Left ventricle myocardium inferior (tissue), 1 donor: ENCODE measurements at regions not wholly inside any gene's neighbourhood (a gene's known extent, or its start where the extent isn't known, plus 50 kb on each side); places are given as distances from the start of the nearest gene placed in this dataset.

Source experiments
- DNase-seq: peaks from one replicate; pipeline ENCODE4 v3.0.0-alpha.2; 2020
- H3K27ac ChIP-seq: fragments of 200-600 bp; replicated peaks from 2 replicates; pipeline ENCODE4 v1.8.0; 2021
- H3K27me3 ChIP-seq: fragments of 200-600 bp; 2 replicates; pipeline ENCODE4 v1.8.0; 2021; ENCODE audit warnings: low read depth
- H3K36me3 ChIP-seq: fragments of 200-600 bp; 2 replicates; pipeline ENCODE4 v1.8.0; 2021
- H3K4me1 ChIP-seq: fragments of 200-600 bp; 2 replicates; pipeline ENCODE4 v1.8.0; 2021
- H3K4me3 ChIP-seq: fragments of 200-600 bp; 2 replicates; pipeline ENCODE4 v1.8.0; 2021; ENCODE audit warnings: mild to moderate bottlenecking, moderate library complexity
- H3K9me3 ChIP-seq: fragments of 200-600 bp; replicated peaks from 2 replicates; pipeline ENCODE4 v1.8.0; 2021
- intact Hi-C: fragments of 100-400 bp; cut with micrococcal nuclease; formaldehyde crosslinking; loops from one replicate; pipeline ENCODE4 v1.11.0; 2022
- TF ChIP-seq, protein P1 (sequence below): fragments of 200-600 bp; IDR thresholded peaks from 2 replicates; pipeline ENCODE4 v1.8.0; 2021; ENCODE audit warnings: antibody characterized with exemption, mild to moderate bottlenecking, borderline replicate concordance
- donor health status: DM: no; HTN: yes; CAD: no; lungs with severe emphysema.

GRCh38 chr13:50116430-50116973 is 101.3 kb downstream of the KCNRG start:
- TF ChIP-seq, protein P1, sequence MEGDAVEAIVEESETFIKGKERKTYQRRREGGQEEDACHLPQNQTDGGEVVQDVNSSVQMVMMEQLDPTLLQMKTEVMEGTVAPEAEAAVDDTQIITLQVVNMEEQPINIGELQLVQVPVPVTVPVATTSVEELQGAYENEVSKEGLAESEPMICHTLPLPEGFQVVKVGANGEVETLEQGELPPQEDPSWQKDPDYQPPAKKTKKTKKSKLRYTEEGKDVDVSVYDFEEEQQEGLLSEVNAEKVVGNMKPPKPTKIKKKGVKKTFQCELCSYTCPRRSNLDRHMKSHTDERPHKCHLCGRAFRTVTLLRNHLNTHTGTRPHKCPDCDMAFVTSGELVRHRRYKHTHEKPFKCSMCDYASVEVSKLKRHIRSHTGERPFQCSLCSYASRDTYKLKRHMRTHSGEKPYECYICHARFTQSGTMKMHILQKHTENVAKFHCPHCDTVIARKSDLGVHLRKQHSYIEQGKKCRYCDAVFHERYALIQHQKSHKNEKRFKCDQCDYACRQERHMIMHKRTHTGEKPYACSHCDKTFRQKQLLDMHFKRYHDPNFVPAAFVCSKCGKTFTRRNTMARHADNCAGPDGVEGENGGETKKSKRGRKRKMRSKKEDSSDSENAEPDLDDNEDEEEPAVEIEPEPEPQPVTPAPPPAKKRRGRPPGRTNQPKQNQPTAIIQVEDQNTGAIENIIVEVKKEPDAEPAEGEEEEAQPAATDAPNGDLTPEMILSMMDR = no peak
- H3K9me3 ChIP-seq = no peaks in the 10 kb centered on the region
- peak overlapping the region; percentile 39 for H3K27ac ChIP-seq
- H3K4me1 ChIP-seq = peaks cover 61% of the 10 kb centered on the region
- no peaks in the 10 kb centered on the region for H3K27me3 ChIP-seq
- intact Hi-C loops = no loop called here
- peak overlapping the region; percentile 31 for H3K4me3 ChIP-seq
- no peaks in the 10 kb centered on the region for H3K36me3 ChIP-seq
- no peak for DNase-seq

DNA sequence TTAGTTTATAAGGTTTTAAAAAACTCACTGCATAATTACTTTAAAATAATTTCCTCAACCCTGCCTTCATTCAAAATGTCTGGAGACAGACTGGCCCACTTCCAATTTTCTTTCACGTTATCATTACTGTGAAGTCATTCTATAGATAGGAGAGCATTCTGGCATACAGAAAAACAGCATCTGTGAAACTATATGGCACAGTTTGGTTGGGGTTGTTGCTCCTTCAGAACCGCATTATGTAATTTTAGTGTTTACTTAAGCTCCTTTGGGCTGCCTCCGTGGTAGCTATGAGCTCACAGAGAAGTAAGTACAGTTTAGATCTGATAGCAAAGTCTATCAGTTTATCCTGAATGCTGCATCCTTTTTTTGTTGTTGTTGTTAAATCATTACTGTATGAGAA is 104.3 kb downstream of the KCNRG start:
- TF ChIP-seq, protein P1 = no peak
- H3K27me3 ChIP-seq = no peaks in the 10 kb centered on the region
- no peaks in the 10 kb centered on the region for H3K9me3 ChIP-seq
- no peak for DNase-seq
- H3K27ac ChIP-seq = no peak overlapping the region
- H3K36me3 ChIP-seq = no peaks in the 10 kb centered on the region
- H3K4me1 ChIP-seq = peaks cover 70% of the 10 kb centered on the region
- intact Hi-C loops = no loop called here
- H3K4me3 ChIP-seq = no peak overlapping the region

- Histone ChIP-seq H3K4me1 (peaks cover 76% of the 10 kb centered on the region), H3K36me3 (no peaks in the 10 kb centered on the region), H3K9me3 (no peaks in the 10 kb centered on the region), H3K27ac (peak overlapping the region; percentile 100), H3K4me3 (peak overlapping the region; percentile 100), H3K27me3 (no peaks in the 10 kb centered on the region)
- intact Hi-C loops = no loop called here
- TF ChIP-seq, protein P1 = no peak
- no peak for DNase-seq
Observed at GRCh38 chr13:50122455-50122854, 107.2 kb downstream of the KCNRG start.

GRCh38 chr13:50123002-50123401 is 107.8 kb downstream of the KCNRG start:
- TF ChIP-seq, protein P1 = no peak
- DNase-seq = no peak
- Histone ChIP-seq H3K4me1 (peaks cover 76% of the 10 kb centered on the region), H3K36me3 (no peaks in the 10 kb centered on the region), H3K27ac (peak overlapping the region; percentile 100), H3K4me3 (peak overlapping the region; percentile 100), H3K27me3 (no peaks in the 10 kb centered on the region), H3K9me3 (no peaks in the 10 kb centered on the region)
- intact Hi-C loops = no loop called here

- TF ChIP-seq, protein P1 = no peak
- H3K4me1 ChIP-seq = peaks cover 76% of the 10 kb centered on the region
- peaks cover 4% of the 10 kb centered on the region for H3K27me3 ChIP-seq
- no peaks in the 10 kb centered on the region for H3K36me3 ChIP-seq
- intact Hi-C loops = no loop called here
- no peak for DNase-seq
- H3K9me3 ChIP-seq = no peaks in the 10 kb centered on the region
- H3K4me3 ChIP-seq = peak overlapping the region; percentile 100
- H3K27ac ChIP-seq = peak overlapping the region; percentile 100
Observed at GRCh38 chr13:50123515-50123861, 108.2 kb downstream of the KCNRG start.
